ENCODE measurements at regions not wholly inside any gene's neighbourhood (a gene's known extent, or its start where the extent isn't known, plus 50 kb on each side); places are given as distances from the start of the nearest gene placed in this dataset.
"Not testable (repeated sequence)": the region's sequence is repeated elsewhere in the genome, so short reads cannot be mapped to it uniquely, and the experiment has no call there.

GRCh38 chr1:149276496-149276895, 173.1 kb upstream of the NBPF9 start:
- DNase-seq; H3K4me1 Mint-ChIP-seq; H3K36me3 Mint-ChIP-seq (ENCODE audit: low read depth); CTCF ChIA-PET; H3K27me3 Mint-ChIP-seq; H3K4me3 Mint-ChIP-seq; H3K9me3 Mint-ChIP-seq; POLR2A ChIA-PET; H3K27ac Mint-ChIP-seq: not testable (repeated sequence)

- POLR2A ChIA-PET; H3K27ac Mint-ChIP-seq; H3K36me3 Mint-ChIP-seq (ENCODE audit: low read depth); H3K27me3 Mint-ChIP-seq; H3K9me3 Mint-ChIP-seq; H3K4me3 Mint-ChIP-seq; DNase-seq; H3K4me1 Mint-ChIP-seq; CTCF ChIA-PET: not testable (repeated sequence)
Measured at GRCh38 chr1:149278156-149278555, 174.8 kb upstream of the NBPF9 start.

GRCh38 chr1:149279015-149279414, 175.7 kb upstream of the NBPF9 start:
- DNase-seq; CTCF ChIA-PET; H3K4me1 Mint-ChIP-seq; H3K36me3 Mint-ChIP-seq (ENCODE audit: low read depth); H3K4me3 Mint-ChIP-seq; H3K9me3 Mint-ChIP-seq; H3K27ac Mint-ChIP-seq; H3K27me3 Mint-ChIP-seq; POLR2A ChIA-PET: not testable (repeated sequence)

- DNase-seq: not testable (repeated sequence)
Measured at GRCh38 chr1:149279512-149279911, 176.2 kb upstream of the NBPF9 start.

GRCh38 chr1:149284773-149285172, 181.4 kb upstream of the NBPF9 start:
- DNase-seq; H3K4me3 Mint-ChIP-seq; H3K36me3 Mint-ChIP-seq (ENCODE audit: low read depth); H3K9me3 Mint-ChIP-seq; CTCF ChIA-PET; H3K27me3 Mint-ChIP-seq; H3K27ac Mint-ChIP-seq; H3K4me1 Mint-ChIP-seq; POLR2A ChIA-PET: not testable (repeated sequence)

More at GRCh38 chr1:149279512-149279911, 176.2 kb upstream of the NBPF9 start:
- H3K27me3 Mint-ChIP-seq; H3K4me3 Mint-ChIP-seq; H3K27ac Mint-ChIP-seq; H3K4me1 Mint-ChIP-seq; CTCF ChIA-PET; H3K36me3 Mint-ChIP-seq (ENCODE audit: low read depth); POLR2A ChIA-PET; H3K9me3 Mint-ChIP-seq: not testable (repeated sequence)

- H3K27me3 Mint-ChIP-seq; DNase-seq; H3K9me3 Mint-ChIP-seq; POLR2A ChIA-PET; H3K27ac Mint-ChIP-seq; CTCF ChIA-PET; H3K4me3 Mint-ChIP-seq; H3K36me3 Mint-ChIP-seq (ENCODE audit: low read depth); H3K4me1 Mint-ChIP-seq: not testable (repeated sequence)
Measured at GRCh38 chr1:149285205-149285604, 181.9 kb upstream of the NBPF9 start.

GRCh38 chr1:149285638-149286037, 182.3 kb upstream of the NBPF9 start:
- H3K4me1 Mint-ChIP-seq; H3K27me3 Mint-ChIP-seq; H3K27ac Mint-ChIP-seq; H3K36me3 Mint-ChIP-seq (ENCODE audit: low read depth); CTCF ChIA-PET; H3K9me3 Mint-ChIP-seq; POLR2A ChIA-PET: not testable (repeated sequence)
- H3K4me3 Mint-ChIP-seq: peak overlapping the region; percentile 68
- peak; percentile 28 for DNase-seq

GRCh38 chr1:149288580-149288979, 185.2 kb upstream of the NBPF9 start:
- DNase-seq; H3K36me3 Mint-ChIP-seq (ENCODE audit: low read depth); H3K4me3 Mint-ChIP-seq; H3K9me3 Mint-ChIP-seq; H3K27ac Mint-ChIP-seq; H3K4me1 Mint-ChIP-seq; POLR2A ChIA-PET; H3K27me3 Mint-ChIP-seq; CTCF ChIA-PET: not testable (repeated sequence)

- H3K4me3 Mint-ChIP-seq; H3K4me1 Mint-ChIP-seq; H3K27me3 Mint-ChIP-seq; H3K9me3 Mint-ChIP-seq; DNase-seq; CTCF ChIA-PET; H3K36me3 Mint-ChIP-seq (ENCODE audit: low read depth); H3K27ac Mint-ChIP-seq; POLR2A ChIA-PET: not testable (repeated sequence)
Measured at GRCh38 chr1:149300478-149301218, 174.2 kb upstream of the NBPF19 start.

GRCh38 chr1:149301282-149301681, 173.6 kb upstream of the NBPF19 start:
- H3K27me3 Mint-ChIP-seq; H3K36me3 Mint-ChIP-seq (ENCODE audit: low read depth); H3K4me1 Mint-ChIP-seq; H3K9me3 Mint-ChIP-seq; H3K27ac Mint-ChIP-seq; POLR2A ChIA-PET; H3K4me3 Mint-ChIP-seq; DNase-seq; CTCF ChIA-PET: not testable (repeated sequence)

- H3K4me3 Mint-ChIP-seq; DNase-seq; H3K9me3 Mint-ChIP-seq; POLR2A ChIA-PET; H3K4me1 Mint-ChIP-seq; H3K27ac Mint-ChIP-seq; CTCF ChIA-PET; H3K36me3 Mint-ChIP-seq (ENCODE audit: low read depth); H3K27me3 Mint-ChIP-seq: not testable (repeated sequence)
Measured at GRCh38 chr1:149304796-149305195, 170.0 kb upstream of the NBPF19 start.

GRCh38 chr1:149307640-149308039, 167.2 kb upstream of the NBPF19 start:
- POLR2A ChIA-PET; DNase-seq; H3K27ac Mint-ChIP-seq; CTCF ChIA-PET; H3K4me3 Mint-ChIP-seq; H3K36me3 Mint-ChIP-seq (ENCODE audit: low read depth); H3K4me1 Mint-ChIP-seq; H3K9me3 Mint-ChIP-seq; H3K27me3 Mint-ChIP-seq: not testable (repeated sequence)

- H3K27me3 Mint-ChIP-seq; H3K36me3 Mint-ChIP-seq (ENCODE audit: low read depth); H3K27ac Mint-ChIP-seq; H3K4me3 Mint-ChIP-seq; POLR2A ChIA-PET; H3K9me3 Mint-ChIP-seq; CTCF ChIA-PET; H3K4me1 Mint-ChIP-seq: not testable (repeated sequence)
- DNase-seq: peak; percentile 0
Measured at GRCh38 chr1:149314921-149315320, 159.9 kb upstream of the NBPF19 start.

- H3K4me3 Mint-ChIP-seq; H3K36me3 Mint-ChIP-seq (ENCODE audit: low read depth); H3K9me3 Mint-ChIP-seq; DNase-seq; CTCF ChIA-PET; H3K4me1 Mint-ChIP-seq; POLR2A ChIA-PET; H3K27ac Mint-ChIP-seq; H3K27me3 Mint-ChIP-seq: not testable (repeated sequence)
Measured at GRCh38 chr1:149320971-149321731, 153.7 kb upstream of the NBPF19 start.
